Prostate gland (tissue), 2 donors: ENCODE measurements at regions not wholly inside any gene's neighbourhood (a gene's known extent, or its start where the extent isn't known, plus 50 kb on each side); places are given as distances from the start of the nearest gene placed in this dataset.
"Not testable (repeated sequence)": the region's sequence is repeated elsewhere in the genome, so short reads cannot be mapped to it uniquely, and the experiment has no call there.

Experiments
- DNase-seq: peaks from one replicate; pipeline ENCODE4 v3.0.0-alpha.2; 2019; ENCODE audit warnings: low spot score
- H3K27ac ChIP-seq, 2 donors: fragments of 200-600 bp; sonication (generic); 2 replicates each; pipeline ENCODE4 v1.5.1; 2017 to 2019
- H3K27me3 ChIP-seq: fragments of 200-600 bp; sonication (generic); replicated peaks from 2 replicates; pipeline ENCODE4 v1.5.1; 2019; ENCODE audit not compliant: insufficient read depth
- H3K36me3 ChIP-seq, 2 donors: fragments of 200-600 bp; sonication (generic); 1 replicate in 1 of 2; 2 replicates in 1 of 2; pipeline versions ENCODE4 v1.5.1 to v1.8.1; 2017 to 2019
- H3K4me1 ChIP-seq: fragments of 200-600 bp; sonication (generic); replicated peaks from 2 replicates; pipeline ENCODE4 v1.5.1; 2019
- H3K4me3 ChIP-seq, 2 donors: fragments of 200-600 bp; sonication (generic); 2 replicates each; pipeline ENCODE4 v1.5.1; 2017 to 2019
- H3K9me3 ChIP-seq: fragments of 200-600 bp; sonication (generic); 2 replicates; pipeline ENCODE4 v1.5.1; 2017
- POLR2A ChIP-seq: fragments of 450-650 bp; IDR thresholded peaks from one replicate; pipeline ENCODE4 v1.6.1; 2016; ENCODE audit warnings: antibody characterized with exemption, mild to moderate bottlenecking
- POLR2AphosphoS5 ChIP-seq: sonication (generic); formaldehyde crosslinking; IDR thresholded peaks from one replicate; pipeline ENCODE4 v1.6.1; 2017; ENCODE audit warnings: antibody characterized with exemption
- WGBS: methylation state at CpG from one replicate; pipeline ENCODE4 v1.1.5; 2018; 5-methylcytosine and 5-hydroxymethylcytosine counted together
- intact Hi-C: fragments of 100-400 bp; cut with DNase I; formaldehyde crosslinking; loops from one replicate; pipeline ENCODE4 v1.14.2; 2022
- TF ChIP-seq, protein P1 (sequence below), 4 experiments: fragments of 200-600 bp in 2 of 4; fragments of 450-650 bp in 2 of 4; sonication (generic) in 2 of 4; IDR thresholded peaks; 1 replicate in 3 of 4; 2 replicates in 1 of 4; pipeline ENCODE4 v1.5.1; 2016 to 2019; ENCODE audit warnings: antibody characterized with exemption in 4 of 4, mild to moderate bottlenecking in 2 of 4, moderate library complexity in 2 of 4

DNA sequence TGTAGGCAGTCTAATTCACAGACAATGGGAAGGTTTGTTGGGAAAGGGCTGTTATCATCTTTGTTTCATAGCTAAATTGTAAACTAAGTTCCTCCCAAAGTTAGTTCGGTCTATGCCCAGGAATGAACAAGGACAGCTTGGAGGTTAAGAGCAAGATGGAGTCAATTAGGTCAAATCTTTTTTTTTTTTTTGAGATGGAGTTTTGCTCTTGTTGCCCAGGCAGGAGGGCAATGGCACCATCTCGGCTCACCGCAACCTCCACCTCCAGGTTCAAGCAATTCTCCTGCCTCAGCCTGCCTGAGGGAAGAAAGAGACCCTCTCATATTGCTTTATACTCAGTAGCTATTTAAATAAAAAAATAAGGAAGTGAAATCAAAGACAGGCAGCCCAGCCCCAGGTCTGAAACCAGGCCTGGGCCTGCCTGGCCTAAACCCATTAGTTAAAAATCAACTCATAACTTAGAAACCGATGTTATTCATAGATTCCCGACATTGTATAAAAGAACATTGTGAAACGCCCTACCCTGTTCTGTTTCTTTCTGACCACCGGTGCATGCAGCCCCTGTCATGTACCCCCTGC, 297.4 kb upstream of the SGCG start:
- WGBS, result 38% methylated on average over 7 of the region's 7 CpGs

DNA sequence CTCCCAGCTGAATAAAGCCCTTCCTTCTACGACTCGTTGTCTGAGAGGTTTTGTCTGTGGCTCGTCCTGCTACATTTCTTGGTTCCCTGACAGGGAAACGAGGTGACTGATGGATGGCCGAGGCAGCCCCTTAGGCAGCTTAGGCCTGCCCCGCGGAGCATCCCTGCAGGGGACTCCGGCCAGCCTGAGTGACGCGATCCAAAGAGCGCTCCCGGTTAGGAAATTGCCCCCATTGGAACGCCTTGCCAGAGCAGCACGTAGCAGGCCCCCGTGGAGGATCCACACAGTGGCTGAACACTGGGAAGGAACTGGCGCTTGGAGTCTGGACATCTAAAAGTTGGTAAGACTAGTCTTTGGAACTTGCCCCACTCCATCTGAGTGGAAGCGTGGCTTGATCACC, 296.8 kb upstream of the SGCG start:
- Histone ChIP-seq H3K9me3 (no peaks in the 10 kb centered on the region), H3K4me3 (no peak overlapping the region), H3K36me3 (no peaks in the 10 kb centered on the region), H3K27me3 (no peaks in the 10 kb centered on the region), H3K4me1 (no peaks in the 10 kb centered on the region), H3K27ac (no peak overlapping the region)
- TF ChIP-seq, protein P1, sequence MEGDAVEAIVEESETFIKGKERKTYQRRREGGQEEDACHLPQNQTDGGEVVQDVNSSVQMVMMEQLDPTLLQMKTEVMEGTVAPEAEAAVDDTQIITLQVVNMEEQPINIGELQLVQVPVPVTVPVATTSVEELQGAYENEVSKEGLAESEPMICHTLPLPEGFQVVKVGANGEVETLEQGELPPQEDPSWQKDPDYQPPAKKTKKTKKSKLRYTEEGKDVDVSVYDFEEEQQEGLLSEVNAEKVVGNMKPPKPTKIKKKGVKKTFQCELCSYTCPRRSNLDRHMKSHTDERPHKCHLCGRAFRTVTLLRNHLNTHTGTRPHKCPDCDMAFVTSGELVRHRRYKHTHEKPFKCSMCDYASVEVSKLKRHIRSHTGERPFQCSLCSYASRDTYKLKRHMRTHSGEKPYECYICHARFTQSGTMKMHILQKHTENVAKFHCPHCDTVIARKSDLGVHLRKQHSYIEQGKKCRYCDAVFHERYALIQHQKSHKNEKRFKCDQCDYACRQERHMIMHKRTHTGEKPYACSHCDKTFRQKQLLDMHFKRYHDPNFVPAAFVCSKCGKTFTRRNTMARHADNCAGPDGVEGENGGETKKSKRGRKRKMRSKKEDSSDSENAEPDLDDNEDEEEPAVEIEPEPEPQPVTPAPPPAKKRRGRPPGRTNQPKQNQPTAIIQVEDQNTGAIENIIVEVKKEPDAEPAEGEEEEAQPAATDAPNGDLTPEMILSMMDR (IDR thresholded peaks at IDR 0.05), result no peak
- TF ChIP-seq POLR2A, result no peak
- no peak for TF ChIP-seq POLR2AphosphoS5
- intact Hi-C loops, result no loop called here
- WGBS, result 62% methylated on average over 14 of the region's 17 CpGs
- no peak for DNase-seq

More for the DNA sequence above, 297.4 kb upstream of the SGCG start:
- Histone ChIP-seq H3K4me1 (no peaks in the 10 kb centered on the region), H3K36me3 (no peaks in the 10 kb centered on the region), H3K9me3 (no peaks in the 10 kb centered on the region), H3K27ac (no peak overlapping the region), H3K27me3 (no peaks in the 10 kb centered on the region), H3K4me3 (no peak overlapping the region)
- DNase-seq, result no peak
- intact Hi-C loops, result no loop called here
- TF ChIP-seq POLR2A (no peak), POLR2AphosphoS5 (no peak)
- TF ChIP-seq, protein P1 (IDR thresholded peaks at IDR 0.05), result no peak

- H3K9me3 ChIP-seq, H3K36me3 ChIP-seq, H3K27me3 ChIP-seq, H3K27ac ChIP-seq, DNase-seq, H3K4me1 ChIP-seq, H3K4me3 ChIP-seq, intact Hi-C loops: not testable (repeated sequence)
- WGBS, result 96% methylated on average over 8 of the region's 8 CpGs
These were observed 294.7 kb upstream of the SGCG start for GRCh38 chr13:22886061-22886460.

GRCh38 chr13:22889376-22889775, 291.4 kb upstream of the SGCG start:
- WGBS, result 92% methylated on average over 5 of the region's 5 CpGs
- H3K27me3 ChIP-seq, H3K36me3 ChIP-seq, H3K9me3 ChIP-seq, H3K27ac ChIP-seq, H3K4me1 ChIP-seq, DNase-seq, H3K4me3 ChIP-seq, intact Hi-C loops: not testable (repeated sequence)

DNA sequence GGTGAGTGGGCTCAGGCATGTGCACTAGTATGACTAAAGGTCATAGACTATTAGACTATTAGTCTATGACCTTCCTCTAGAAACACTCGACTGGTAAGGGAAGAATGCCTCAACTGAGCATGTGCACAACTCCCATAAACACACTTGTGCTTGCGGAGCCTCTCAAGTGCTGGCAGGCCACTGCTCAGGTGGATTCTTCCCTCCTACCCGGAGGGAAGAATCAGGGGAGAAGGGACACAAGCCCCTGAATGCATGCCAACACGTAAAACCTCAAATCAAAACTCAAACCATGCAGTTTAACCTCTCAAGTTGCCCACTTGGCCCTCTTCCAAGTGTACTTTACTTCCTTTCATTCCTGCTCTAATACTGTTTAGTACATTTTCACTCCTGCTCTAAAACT, 287.6 kb upstream of the SGCG start:
- H3K27me3 ChIP-seq, result no peaks in the 10 kb centered on the region
- H3K4me3 ChIP-seq, result no peak overlapping the region
- H3K4me1 ChIP-seq, result peaks cover 6% of the 10 kb centered on the region
- intact Hi-C loops, result no loop called here
- DNase-seq, result no peak
- 27% methylated on average over 4 of the region's 4 CpGs for WGBS
- H3K36me3 ChIP-seq, result no peaks in the 10 kb centered on the region
- H3K9me3 ChIP-seq, result no peaks in the 10 kb centered on the region
- TF ChIP-seq POLR2A, result no peak
- TF ChIP-seq POLR2AphosphoS5, result no peak
- TF ChIP-seq, protein P1 (IDR thresholded peaks at IDR 0.05), result no peak
- H3K27ac ChIP-seq, result no peak overlapping the region

DNA sequence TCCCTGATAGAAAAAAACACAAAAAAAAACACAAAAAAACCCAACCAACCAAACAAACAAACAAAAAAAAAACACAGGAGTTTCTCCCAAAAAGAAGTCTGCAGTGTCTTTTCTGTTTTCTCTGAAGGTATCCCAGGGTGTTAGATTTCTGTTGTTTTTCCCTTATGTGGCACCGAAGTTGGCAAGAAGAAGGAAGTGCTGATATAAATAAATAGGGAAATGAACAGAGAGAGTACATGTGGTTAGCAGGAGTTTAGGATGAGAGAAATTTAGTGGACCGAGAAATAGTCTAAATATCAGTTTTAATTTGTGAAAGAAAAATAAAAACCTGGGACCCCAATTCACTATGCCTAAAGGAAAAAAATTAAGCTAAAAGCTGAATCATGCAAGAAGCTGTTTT, 287.0 kb upstream of the SGCG start:
- no peak overlapping the region for H3K27ac ChIP-seq
- peaks cover 6% of the 10 kb centered on the region for H3K4me1 ChIP-seq
- WGBS, result 31% methylated on average over 2 of the region's 2 CpGs
- no peak for DNase-seq
- no peaks in the 10 kb centered on the region for H3K36me3 ChIP-seq
- no peaks in the 10 kb centered on the region for H3K9me3 ChIP-seq
- H3K27me3 ChIP-seq, result no peaks in the 10 kb centered on the region
- intact Hi-C loops, result no loop called here
- TF ChIP-seq POLR2AphosphoS5, result no peak
- TF ChIP-seq, protein P1 (IDR thresholded peaks at IDR 0.05), result no peak
- no peak overlapping the region for H3K4me3 ChIP-seq
